GM21515 (cell line): ENCODE measurements at regions not wholly inside any gene's neighbourhood (a gene's known extent, or its start where the extent isn't known, plus 50 kb on each side); places are given as distances from the start of the nearest gene placed in this dataset.
"Not testable (repeated sequence)": the region's sequence is repeated elsewhere in the genome, so short reads cannot be mapped to it uniquely, and the experiment has no call there.

Experiments used
- ATAC-seq: cut with Tn5 transposase; IDR thresholded peaks from one replicate; pipeline ENCODE4 v1.9.1; 2021; ENCODE audit not compliant: unreplicated experiment

DNA sequence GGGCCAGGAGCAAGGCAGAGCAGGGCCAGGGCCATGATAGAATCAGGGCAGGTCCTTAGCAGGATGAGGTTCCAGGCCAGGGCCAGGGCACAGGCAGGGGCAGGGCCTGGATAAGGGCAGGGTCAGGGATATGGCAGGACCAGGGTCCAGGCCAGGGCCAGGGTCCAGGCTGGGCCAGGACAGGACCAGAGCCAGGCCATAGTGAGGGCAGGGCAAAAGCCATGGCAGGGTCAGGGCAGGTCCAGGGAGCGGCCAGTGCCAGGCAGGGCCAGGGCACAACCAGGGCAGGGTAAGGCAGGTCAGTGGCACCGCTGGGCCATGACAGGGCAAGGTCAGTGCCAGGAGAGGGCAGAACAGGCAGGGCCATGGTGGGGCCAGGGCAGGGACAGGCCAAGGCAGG is 152.2 kb downstream of the LIPI start:
- no peak for ATAC-seq

DNA sequence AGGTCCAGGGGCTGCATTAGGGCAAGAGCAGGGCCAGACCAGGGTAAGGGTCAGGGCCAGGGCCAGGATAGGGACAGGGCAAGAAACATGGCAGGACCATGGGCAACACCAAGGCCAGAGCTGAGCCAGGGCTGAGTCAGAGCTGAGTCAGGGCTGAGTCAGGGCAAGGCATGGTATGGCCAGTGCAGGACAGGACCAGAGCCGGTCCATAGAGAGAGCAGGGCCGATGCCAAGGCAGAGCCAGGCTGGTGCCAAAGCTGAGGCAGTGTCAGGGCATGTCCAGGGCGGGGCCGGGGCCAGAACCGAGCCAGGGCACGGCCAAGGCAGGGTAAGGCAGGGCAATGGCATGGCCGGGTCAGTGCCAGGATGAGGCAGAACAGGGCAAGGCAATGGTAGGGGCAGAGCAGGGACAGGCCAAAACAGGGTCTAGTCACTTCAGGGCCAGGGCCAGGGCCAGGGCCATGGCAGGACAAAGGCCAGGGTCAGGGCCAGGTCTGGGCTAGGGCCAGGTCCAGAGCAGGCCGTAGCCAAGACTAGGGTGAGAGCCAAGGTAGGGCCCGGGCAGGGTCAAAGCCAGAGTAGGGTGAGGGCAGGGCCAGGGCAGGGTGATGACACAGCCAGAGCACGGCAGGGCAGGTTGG is 152.8 kb downstream of the LIPI start:
- ATAC-seq: not testable (repeated sequence)

DNA sequence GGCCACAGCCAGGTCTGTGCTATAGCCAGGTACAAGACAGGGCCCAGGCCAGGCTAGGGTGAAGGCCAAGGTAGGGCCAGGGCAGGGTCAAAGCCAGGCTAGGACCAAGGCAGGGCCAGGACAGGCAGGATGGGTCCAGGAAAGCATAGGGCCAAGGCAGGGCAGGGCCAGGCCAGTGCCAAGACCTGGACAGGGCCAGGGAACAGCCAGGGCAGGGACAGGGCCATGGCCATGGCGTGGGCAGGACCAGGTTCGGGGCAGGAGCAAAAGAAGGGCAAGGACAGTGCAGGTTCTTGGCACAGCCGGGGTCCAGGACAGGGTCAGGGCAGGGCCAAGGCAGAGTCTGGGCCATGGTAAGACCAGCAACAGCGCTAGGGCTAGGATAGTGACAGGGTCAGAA is 153.4 kb downstream of the LIPI start:
- no peak for ATAC-seq

DNA sequence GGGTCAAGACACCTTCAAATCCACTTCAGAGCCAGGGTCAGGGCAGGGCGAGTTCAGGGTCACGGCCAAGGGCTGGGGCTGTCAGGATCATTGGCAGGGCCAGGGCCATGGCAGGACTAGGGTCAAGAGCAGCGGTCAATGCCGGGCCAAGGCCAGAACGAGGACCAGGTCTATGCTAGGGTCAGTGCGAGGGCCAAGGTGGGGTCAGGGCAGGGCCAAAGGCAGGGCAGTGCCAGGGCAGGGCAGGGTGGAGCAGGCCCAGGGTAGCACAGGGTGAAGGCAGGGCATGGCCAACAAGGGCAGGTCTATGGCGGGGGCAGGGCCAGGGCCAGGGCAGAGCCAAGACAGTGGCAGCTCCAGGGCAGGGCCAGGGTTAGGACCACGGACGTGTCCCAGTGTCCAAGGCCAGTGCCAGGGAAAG is 154.0 kb downstream of the LIPI start:
- ATAC-seq: no peak

DNA sequence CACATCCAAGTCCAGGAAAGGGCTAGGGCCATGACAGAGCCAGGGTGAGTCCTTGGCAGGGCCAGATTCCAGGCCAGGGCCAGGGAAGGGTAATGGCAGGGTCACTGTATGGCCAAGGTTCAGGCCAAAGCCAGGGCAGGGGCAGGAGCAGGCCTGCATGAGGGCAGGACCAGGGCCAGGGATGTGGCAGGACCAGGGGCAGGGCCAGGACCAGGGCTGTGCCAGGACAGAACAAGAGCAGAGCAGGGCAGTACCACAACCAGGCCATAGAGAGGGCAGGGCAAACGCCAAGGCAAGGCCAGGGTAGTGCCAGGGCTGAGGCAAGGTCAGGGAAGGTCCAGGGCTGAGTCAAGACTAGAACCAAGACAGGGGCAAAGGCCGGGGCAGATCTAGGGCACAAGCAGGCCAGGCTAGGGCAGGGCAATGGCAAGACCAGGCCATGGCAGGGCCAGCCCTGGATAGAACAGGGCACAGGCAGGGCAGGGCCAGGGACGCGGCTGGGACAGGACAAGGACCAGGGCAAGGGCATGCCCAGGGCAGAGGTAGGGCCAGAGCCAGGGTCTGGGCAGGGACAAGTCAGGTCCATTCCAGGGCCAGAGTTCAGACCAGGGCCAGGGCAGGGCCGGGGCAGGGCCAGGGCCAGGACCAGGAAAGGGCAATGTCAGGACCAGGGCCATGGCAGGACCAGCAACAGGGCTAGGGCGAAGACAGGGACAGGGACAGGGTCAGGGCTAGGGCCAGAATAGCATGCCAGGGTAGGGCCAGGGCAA is 154.8 kb downstream of the LIPI start:
- not testable (repeated sequence) for ATAC-seq

DNA sequence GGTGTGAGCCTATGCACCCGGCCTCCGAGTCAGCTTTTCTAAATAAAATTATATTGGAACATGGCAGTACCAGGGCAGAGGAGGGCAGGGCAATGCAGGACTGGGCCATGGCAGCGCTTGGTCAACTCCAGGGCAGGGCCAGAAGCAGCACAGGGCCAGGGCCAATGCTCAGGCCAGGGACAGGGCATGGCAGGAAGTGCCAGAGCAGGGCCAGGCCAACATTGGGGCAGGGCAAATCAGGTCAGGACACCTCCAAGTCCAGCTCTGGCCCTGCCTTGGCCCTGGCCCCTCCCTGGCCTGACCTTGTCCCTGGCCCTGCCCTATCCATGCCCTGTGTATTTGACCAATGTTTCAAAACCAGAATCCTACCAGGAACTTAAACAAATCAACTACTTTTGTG is 156.1 kb downstream of the LIPI start:
- ATAC-seq: no peak

DNA sequence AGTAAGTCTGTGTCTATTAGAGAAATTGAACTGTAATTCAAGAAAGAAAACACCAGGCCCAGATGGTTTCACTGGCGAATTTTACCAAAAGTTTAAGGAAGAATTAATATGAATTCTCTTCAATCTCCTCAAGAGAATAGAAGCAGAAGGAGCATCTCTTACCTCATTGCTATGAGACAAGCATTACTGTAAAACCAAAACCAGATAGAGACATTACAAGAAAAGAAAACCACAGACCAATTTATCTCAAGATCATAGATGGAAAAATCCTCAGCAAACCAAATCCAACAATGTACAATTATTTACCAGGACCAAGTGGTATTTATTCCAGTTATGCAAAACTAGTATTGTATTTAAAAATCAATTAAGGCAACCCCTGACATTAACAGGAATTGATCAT is 160.6 kb downstream of the LIPI start:
- no peak for ATAC-seq

DNA sequence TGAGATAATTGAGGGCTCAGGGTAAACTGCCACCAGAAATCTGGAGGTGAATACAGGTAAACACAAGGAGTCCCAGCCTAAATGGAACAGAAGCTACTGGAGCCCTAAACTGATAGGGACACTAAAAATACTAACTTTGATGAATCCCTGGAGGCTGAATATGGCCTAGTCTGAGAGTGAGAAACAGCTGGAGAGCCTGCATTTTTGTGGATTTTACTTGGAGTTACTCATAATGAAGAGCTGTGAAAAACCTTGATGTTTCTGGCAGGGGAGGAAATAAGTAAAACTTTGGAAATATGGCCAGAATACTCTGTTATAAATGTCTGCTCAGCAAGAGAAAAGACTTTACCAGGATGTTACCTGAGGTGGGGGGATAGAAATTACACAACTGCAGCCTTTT is 164.4 kb downstream of the LIPI start:
- no peak for ATAC-seq

DNA sequence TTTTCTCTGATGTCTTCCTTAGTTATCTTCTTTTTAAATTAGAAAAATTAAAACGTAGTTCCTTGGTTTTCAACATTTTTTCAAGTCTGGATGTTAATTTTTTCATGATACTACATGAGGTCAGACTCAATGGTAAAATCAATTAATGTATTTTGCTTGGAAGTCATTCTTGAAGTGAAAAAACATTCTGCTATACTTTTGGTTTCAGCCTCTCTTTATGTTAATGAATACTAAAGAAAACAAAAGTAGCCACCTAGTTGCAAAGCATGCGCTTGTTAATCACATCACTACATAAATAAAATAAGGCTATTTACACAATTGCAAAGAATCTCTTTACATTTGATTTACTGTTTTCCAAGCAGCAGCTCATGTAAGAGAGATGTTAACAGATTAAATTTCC is 170.4 kb downstream of the LIPI start:
- ATAC-seq: peak; percentile 55

DNA sequence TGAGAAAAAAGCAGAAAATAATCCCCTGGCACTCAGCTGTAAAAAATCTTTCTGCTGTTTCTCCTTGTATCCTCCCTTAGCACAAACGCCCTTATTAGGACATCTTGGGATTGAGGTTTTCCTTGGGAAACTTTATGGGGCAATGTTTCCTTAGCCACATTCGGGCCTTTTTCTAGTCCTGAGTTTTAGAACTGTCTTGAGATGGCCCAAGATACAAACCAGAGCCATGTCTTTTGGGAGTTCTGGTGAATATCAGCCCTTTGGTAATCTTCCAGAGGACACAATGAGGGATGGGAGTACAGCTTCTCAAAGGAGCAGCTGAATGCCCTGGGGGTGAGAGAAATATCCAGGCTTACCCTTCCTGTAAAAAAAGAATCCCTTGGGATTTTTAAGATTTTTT is 182.1 kb downstream of the LIPI start:
- ATAC-seq: not testable (repeated sequence)

DNA sequence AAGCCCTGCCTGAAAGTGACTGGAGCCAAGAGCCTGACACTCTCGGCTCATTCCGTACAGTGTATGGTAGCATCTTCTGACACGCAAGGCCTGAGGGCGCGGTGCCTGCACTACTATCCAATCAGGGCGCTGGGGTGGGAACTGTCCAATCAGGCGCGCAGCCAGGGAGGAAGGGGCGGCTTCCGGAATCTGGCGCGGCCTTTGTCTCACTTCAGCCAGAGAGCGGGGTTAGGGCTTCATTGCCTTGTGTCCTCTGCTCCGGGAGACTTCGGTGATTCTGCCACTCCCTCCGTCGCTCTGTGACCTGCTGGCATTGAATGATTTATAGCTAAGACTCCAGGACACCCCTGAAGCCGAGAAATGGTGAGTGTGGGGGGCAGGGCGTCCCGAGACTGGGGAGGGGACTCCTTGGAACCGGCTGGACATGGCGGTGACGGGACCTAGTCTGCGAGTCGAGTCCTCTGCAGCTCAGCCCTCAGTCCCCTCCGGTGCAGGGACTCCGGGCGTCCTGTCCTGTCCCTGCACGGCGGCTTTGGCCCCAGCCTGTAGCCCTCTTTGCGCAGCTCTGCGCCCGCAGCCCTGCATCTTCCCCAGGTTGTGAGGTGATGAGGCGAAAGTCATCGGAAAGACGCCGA is 183.4 kb downstream of the LIPI start:
- peak; percentile 100 for ATAC-seq

DNA sequence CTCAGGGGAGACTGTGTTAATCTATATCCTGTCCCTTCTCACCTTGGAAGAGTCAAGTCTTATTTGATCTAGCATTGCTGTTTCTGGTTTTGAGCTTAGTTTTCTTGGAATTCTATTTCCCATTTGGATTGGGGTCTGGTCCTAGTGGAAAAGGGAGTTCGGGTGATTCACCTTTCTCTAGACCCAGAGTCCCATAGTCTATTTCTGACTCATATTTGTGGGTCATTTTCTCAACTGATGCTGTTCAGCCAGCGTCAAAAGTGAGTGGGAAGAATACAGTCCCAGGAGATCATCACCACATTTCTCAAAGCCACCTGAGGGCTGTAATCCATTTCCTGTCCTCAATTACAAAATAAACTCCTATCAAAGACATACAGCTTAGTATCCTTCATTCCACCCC is 190.6 kb downstream of the LIPI start:
- not testable (repeated sequence) for ATAC-seq

DNA sequence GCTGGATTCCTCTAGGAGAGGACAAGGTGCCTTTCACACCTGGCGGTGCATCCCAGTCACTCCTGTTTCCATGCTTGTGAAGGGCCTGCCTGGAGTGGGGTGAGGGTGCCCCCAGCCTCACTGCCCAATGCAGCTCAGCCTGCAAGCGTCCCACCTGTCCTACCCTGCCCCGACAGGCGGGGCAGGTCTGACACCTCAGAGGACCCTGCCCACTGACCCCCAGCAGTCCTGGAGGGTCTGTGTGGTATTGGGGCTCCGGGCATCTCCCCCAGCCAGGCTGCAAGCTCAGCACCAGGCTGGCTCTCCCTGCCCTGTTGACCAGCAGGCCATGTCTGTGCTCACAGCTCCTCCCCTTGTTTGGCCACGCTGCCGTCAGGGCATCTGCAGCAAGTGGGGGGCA is 194.9 kb downstream of the LIPI start:
- not testable (repeated sequence) for ATAC-seq

DNA sequence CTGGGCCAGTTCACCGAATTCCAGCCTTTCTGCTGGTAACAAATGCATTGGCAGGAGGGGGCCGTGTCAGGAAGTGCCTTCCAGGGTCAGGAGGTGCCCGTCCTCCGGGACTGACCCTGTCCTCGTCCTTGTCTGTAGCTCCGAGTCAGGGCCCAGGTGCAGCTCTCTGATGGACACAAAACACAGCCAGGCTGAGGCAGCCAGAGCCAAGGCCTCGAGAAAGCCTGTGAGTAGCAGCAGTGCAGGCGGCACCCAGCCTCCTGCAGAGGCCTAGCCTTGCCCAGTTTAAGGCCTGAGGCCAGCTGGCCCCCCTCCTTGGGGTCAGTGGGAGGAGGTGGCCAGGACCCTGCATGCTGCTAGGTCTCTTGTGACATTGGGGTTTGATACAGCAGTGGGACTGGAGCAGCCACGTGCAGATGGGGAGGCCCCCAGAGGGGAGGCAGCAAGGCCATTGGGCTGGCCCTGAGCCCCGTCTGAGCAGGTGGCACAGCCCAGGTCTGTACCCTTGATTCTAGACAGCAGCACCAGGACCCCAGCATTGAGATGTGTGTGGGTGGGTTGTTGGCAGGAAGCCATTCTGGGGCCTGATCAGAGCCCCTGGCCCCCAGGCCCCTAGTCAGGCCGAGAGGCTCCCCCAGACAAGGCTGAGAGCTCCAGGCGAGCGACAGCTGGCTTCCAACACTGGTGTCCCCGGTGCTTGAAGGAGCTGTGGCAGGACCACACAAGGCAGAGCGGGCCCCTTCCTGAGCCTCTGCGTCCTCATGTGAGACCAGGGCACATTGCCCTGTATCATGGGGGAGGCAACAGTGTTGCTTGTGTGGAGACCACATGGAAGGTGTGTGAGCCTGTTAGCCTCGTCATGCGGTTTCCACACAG is 196.9 kb downstream of the LIPI start:
- not testable (repeated sequence) for ATAC-seq

DNA sequence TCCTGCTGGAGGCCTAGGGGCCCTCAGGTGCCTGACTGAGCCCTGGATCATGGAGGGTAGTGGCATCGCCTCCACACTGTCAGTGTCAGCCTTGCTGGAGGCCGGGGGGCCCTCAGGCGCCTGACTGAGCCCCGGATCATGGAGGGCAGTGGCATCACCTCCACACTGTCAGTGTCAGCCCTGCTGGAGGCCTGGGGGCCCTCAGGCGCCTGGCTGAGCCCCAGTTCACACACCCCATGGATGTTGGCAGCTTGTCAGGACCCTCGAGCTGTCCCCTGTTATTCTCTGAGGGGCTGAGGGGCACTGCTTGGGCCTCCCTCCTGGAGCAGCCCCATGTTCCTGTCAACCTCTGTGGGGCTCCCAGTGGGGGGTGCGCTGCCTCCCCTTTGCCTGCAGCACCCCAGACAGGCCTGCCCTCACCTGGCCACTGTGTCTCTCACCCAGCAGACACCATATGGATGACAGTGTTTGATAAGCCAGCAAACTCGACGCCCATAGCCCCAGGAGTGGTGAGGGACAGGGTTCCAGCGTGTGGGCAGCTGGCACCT is 197.6 kb downstream of the LIPI start:
- ATAC-seq: no peak

DNA sequence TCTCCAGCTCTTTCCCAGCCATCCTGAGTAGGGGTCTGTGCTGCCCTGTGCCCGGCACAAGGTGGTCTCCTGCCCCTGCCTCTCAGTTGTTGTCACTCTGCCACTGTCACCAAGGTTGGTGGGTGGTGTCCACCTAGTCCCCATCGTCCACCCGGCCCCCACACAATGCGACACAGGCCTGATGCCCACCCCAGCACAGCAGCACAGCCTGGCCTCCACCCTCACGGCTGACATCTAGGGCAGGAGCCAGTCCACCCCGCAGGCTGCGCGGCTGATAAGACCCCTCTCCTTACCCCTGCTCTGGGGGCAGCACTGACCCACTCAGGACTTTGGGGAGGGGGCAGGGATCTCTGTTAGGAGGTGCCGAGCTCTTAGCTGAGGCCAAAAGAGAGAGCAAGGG is 198.3 kb downstream of the LIPI start:
- ATAC-seq: no peak

DNA sequence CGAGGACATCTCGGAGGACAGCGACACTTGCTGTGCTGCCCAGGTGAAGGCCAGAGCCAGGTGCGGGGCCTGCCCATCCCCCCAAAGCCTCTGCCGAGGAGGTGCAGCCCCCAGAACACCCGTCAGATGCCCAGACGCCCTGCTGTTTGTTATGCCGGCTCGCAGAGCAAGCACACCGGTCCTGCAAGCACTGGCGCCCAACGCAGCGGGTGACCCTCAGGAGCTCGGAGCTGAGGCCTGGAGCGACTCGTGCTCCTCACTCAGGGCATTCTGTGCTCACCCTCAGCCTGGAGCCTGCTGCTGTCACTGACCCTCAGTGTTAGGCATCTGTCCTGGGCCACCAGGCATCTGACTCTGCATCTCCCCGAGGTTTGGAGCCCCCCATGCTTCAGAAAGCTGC is 199.0 kb downstream of the LIPI start:
- not testable (repeated sequence) for ATAC-seq

DNA sequence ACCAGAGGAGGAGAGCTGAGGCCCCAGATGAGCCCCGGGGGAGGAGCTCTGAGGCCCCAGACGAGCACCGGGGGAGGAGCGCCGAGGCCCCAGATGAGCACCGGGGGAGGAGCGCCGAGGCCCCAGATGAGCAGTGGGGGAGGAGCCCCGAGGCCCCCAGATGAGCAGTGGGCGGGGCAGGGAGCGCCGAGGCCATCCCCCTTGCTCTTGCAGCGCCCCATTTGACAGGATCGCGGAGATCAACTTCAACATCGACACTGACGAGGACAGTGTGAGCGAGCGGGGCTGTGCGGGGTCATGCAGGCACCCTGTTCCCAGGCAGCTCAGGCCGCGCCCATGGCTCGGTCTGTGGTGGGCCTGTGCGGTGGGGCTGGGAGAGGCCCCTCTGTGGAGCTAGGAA is 199.6 kb downstream of the LIPI start:
- ATAC-seq: not testable (repeated sequence)

DNA sequence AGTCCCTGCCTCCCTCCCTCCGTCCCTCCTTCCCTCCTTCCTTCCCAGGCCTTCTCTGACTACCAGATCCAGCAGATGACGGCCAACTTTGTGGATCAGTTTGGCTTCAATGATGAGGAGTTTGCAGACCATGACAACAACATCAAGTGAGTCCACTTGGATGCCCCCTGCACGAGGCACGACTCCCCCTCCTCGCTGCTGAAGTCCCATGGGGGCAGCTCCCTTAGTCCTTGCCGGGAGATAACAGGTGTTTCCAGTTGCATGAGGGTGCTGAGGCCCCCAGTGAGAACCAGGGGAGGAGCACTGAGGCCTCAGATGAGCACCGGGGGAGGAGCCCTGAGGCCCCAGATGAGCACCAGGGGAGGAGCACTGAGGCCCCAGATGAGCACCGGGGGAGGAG is 200.0 kb downstream of the LIPI start:
- ATAC-seq: no peak

DNA sequence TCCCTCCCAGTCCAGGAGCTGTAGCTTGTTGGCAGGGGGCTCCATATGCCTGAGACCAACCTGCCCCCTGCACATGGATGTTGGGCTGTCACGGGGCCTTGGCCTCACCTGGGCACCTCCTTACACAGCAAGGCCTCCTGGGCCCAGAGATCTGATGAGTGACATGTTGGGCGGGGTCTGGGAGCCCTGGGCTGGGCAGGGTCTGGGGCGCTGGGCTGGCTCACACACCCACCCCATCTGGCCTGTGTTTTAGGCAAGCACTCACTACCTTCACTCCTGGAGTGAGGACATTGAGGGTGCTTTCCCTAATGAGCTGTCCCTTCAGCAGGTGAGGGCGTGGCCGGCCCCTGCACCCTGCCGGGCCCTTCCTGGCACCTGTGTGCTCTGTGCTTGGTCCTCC is 200.8 kb downstream of the LIPI start:
- not testable (repeated sequence) for ATAC-seq
